T-cell (primary cell): ENCODE measurements at regions not wholly inside any gene's neighbourhood (a gene's known extent, or its start where the extent isn't known, plus 50 kb on each side); places are given as distances from the start of the nearest gene placed in this dataset.
A peak's percentile ranks its signal among the peaks of the same experiment; 100 is the strongest.

Source experiments
- ATAC-seq, 4 experiments: fragments of 200-7000 bp in 3 of 4; fragments of 150-1000 bp in 1 of 4; cut with Tn5 transposase; replicated peaks in 1 of 4; 1 replicate in 3 of 4; 2 replicates in 1 of 4; pipeline ENCODE4 v1.10.0; 2021; ENCODE audit warnings: moderate library complexity in 3 of 4, mild to moderate bottlenecking in 2 of 4, moderate number of reproducible peaks in 1 of 4
- CTCF ChIA-PET, 2 donors: fragments of 300-600 bp; sonication (Branson Sonifier 250); formaldehyde crosslinking; loops; one replicate each; lab custom pipeline; 2022; ENCODE audit warnings: antibody characterized with exemption in 2 of 2; lab: Charles Lee
- POLR2A ChIA-PET, 2 donors: fragments of 300-600 bp; sonication (Branson Sonifier 250); formaldehyde crosslinking; loops; one replicate each; lab custom pipeline; 2022; ENCODE audit warnings: antibody characterized with exemption in 2 of 2; lab: Charles Lee
- DNase-seq, 35 experiments: peaks; one replicate each; pipeline versions ENCODE4 v3.0.0 to v3.0.0-alpha.2; 2013 to 2023
- H3K27ac ChIP-seq: one replicate; pipeline ENCODE4 v1.5.1; 2013; ENCODE audit warnings: low read length
- H3K27me3 ChIP-seq, 2 experiments: replicated peaks in 1 of 2; 1 replicate in 1 of 2; 2 replicates in 1 of 2; pipeline versions ENCODE4 v1.6.1 to v1.7.0; 2013; ENCODE audit warnings: low read length in 1 of 2, mixed read lengths in 1 of 2; ENCODE audit not compliant: control insufficient read depth in 2 of 2, insufficient read depth in 2 of 2; ENCODE audit errors: extremely low read depth in 1 of 2
- H3K36me3 ChIP-seq, 2 donors: 1 replicate in 1 of 2; 2 replicates in 1 of 2; pipeline versions ENCODE4 v1.6.1 to v1.7.0; 2013; ENCODE audit warnings: low read length in 1 of 2; ENCODE audit not compliant: control insufficient read depth in 2 of 2, insufficient read depth in 1 of 2; ENCODE audit errors: extremely low read depth in 1 of 2
- H3K4me1 ChIP-seq, 2 experiments: 1 replicate in 1 of 2; 2 replicates in 1 of 2; pipeline versions ENCODE4 v1.6.1 to v1.7.0; 2013; ENCODE audit warnings: low read length in 2 of 2, mixed read lengths in 1 of 2; ENCODE audit not compliant: insufficient read depth in 2 of 2, control insufficient read depth in 1 of 2; ENCODE audit errors: extremely low read depth in 1 of 2
- H3K4me3 ChIP-seq, 2 donors: 1 replicate in 1 of 2; 2 replicates in 1 of 2; pipeline versions ENCODE4 v1.5.1 to v1.7.0; 2013; ENCODE audit warnings: mild to moderate bottlenecking in 2 of 2, low read length in 1 of 2, moderate library complexity in 1 of 2; ENCODE audit not compliant: control insufficient read depth in 1 of 2; ENCODE audit errors: extremely low read depth in 1 of 2
- H3K9me3 ChIP-seq: 2 replicates; pipeline ENCODE4 v1.7.0; 2013
- H3K27ac Mint-ChIP-seq, 2 donors: one replicate each; pipeline ENCODE4 v1.8.0; 2020 to 2021; ENCODE audit warnings: mild to moderate bottlenecking in 2 of 2, mixed read lengths in 2 of 2
- H3K27me3 Mint-ChIP-seq, 2 donors: one replicate each; pipeline ENCODE4 v1.8.0; 2021 to 2022; ENCODE audit warnings: mixed read lengths in 2 of 2
- H3K36me3 Mint-ChIP-seq: one replicate; pipeline ENCODE4 v1.8.0; 2021; ENCODE audit warnings: mixed read lengths
- H3K4me1 Mint-ChIP-seq, 3 donors: one replicate each; pipeline ENCODE4 v1.8.0; 2020 to 2022; ENCODE audit warnings: mixed read lengths in 3 of 3, mild to moderate bottlenecking in 1 of 3
- H3K4me3 Mint-ChIP-seq, 3 donors: one replicate each; pipeline ENCODE4 v1.8.0; 2020 to 2022; ENCODE audit warnings: mild to moderate bottlenecking in 3 of 3, mixed read lengths in 3 of 3, moderate library complexity in 3 of 3
- H3K9me3 Mint-ChIP-seq, 3 donors: one replicate each; pipeline ENCODE4 v1.8.0; 2020 to 2022; ENCODE audit warnings: mixed read lengths in 3 of 3
- WGBS: methylation state at CpG from one replicate; pipeline ENCODE4 v1.1.5; 2013; ENCODE audit warnings: missing lambda C conversion rate; ENCODE audit not compliant: insufficient coverage; 5-methylcytosine and 5-hydroxymethylcytosine counted together

GRCh38 chr3:127464642-127465041 lies 125.9 kb downstream of the TPRA1 start:
- H3K4me3 ChIP-seq, result no peak overlapping the region
- H3K4me1 ChIP-seq, result no peaks in the 10 kb centered on the region
- peaks cover 0 to 4% (median 0%) of the 10 kb centered on the region in 3 donors for H3K9me3 Mint-ChIP-seq
- no peaks in the 10 kb centered on the region for H3K4me1 Mint-ChIP-seq
- H3K27me3 Mint-ChIP-seq, result peaks cover 20 to 29% of the 10 kb centered on the region in 2 donors
- 72% methylated on average over 7 of the region's 7 CpGs for WGBS
- no peaks in the 10 kb centered on the region for H3K36me3 ChIP-seq
- no peak overlapping the region for H3K27ac ChIP-seq
- H3K36me3 Mint-ChIP-seq, result no peaks in the 10 kb centered on the region
- ChIA-PET POLR2A (no interaction called here), CTCF (no interaction called here)
- DNase-seq (no peak), ATAC-seq (no peak)
- no peak overlapping the region for H3K27ac Mint-ChIP-seq
- no peaks in the 10 kb centered on the region for H3K9me3 ChIP-seq
- H3K27me3 ChIP-seq, result peaks cover 0 to 36% of the 10 kb centered on the region in 2 experiments
- no peak overlapping the region for H3K4me3 Mint-ChIP-seq

GRCh38 chr3:127462111-127462655 lies 128.3 kb downstream of the TPRA1 start:
- ChIA-PET CTCF (no interaction called here), POLR2A (no interaction called here)
- peaks cover 35 to 42% of the 10 kb centered on the region in 2 donors for H3K27me3 Mint-ChIP-seq
- no peak overlapping the region for H3K27ac ChIP-seq
- no peaks in the 10 kb centered on the region for H3K4me1 ChIP-seq
- H3K4me3 ChIP-seq, result no peak overlapping the region
- H3K4me1 Mint-ChIP-seq, result peaks cover 0 to 2% (median 2%) of the 10 kb centered on the region in 3 donors
- no peak for ATAC-seq
- H3K27ac Mint-ChIP-seq, result no peak overlapping the region
- H3K9me3 ChIP-seq, result no peaks in the 10 kb centered on the region
- H3K36me3 Mint-ChIP-seq, result no peaks in the 10 kb centered on the region
- peaks cover 0 to 52% of the 10 kb centered on the region in 2 experiments for H3K27me3 ChIP-seq
- no peak overlapping the region for H3K4me3 Mint-ChIP-seq
- no peaks in the 10 kb centered on the region for H3K9me3 Mint-ChIP-seq
- no peaks in the 10 kb centered on the region for H3K36me3 ChIP-seq
- 59% methylated on average over 4 of the region's 8 CpGs for WGBS
- no peak for DNase-seq

DNA sequence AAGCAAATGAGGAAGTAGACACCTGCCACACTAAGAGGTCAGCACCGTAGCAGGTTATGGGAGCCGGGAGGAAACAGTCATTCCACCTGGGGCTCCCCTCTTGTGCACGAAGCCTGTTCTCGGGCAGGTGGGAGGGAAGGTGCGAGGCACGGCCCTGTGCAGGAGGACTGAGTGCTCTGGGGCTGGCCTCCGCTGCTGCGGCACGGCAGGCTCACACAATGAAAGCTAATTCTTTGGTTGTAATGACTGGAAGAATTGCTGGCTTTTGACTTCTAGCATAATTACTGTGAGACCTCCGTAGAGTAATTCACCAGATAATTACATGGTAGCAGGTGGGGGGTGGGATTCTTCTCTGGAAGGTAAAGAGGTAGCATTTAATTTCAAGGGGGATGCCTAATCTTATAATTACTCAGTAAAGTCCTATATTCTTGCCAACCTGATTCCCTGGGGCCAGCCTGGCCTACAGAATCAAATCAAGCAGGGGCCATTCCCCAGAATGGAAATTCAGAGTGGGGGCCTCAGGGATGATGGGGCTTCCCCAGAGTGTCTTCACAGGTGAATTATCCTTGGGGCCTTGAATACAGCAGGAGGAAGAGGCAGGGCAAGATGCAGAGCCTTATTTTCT lies 129.1 kb downstream of the TPRA1 start:
- no peaks in the 10 kb centered on the region for H3K9me3 Mint-ChIP-seq
- POLR2A ChIA-PET, result no interaction called here

GRCh38 chr3:127459891-127460290 lies 130.6 kb downstream of the TPRA1 start:
- DNase-seq (no peak), ATAC-seq (no peak)
- WGBS, result 64% methylated on average over 1 of the region's 3 CpGs
- H3K27me3 Mint-ChIP-seq, result peaks cover 52 to 57% of the 10 kb centered on the region in 2 donors
- CTCF ChIA-PET, result no interaction called here
- POLR2A ChIA-PET, result no interaction called here
- peaks cover 0 to 19% of the 10 kb centered on the region in 2 experiments for H3K4me1 ChIP-seq
- no peaks in the 10 kb centered on the region for H3K36me3 ChIP-seq
- no peak overlapping the region for H3K27ac Mint-ChIP-seq
- H3K27ac ChIP-seq, result no peak overlapping the region
- no peaks in the 10 kb centered on the region for H3K9me3 ChIP-seq
- H3K36me3 Mint-ChIP-seq, result no peaks in the 10 kb centered on the region
- no peak overlapping the region for H3K4me3 Mint-ChIP-seq
- H3K27me3 ChIP-seq, result peaks cover 0 to 63% of the 10 kb centered on the region in 2 experiments
- H3K9me3 Mint-ChIP-seq, result no peaks in the 10 kb centered on the region
- H3K4me3 ChIP-seq, result no peak overlapping the region
- peaks cover 12 to 15% (median 13%) of the 10 kb centered on the region in 3 donors for H3K4me1 Mint-ChIP-seq

More for the DNA sequence above, 129.1 kb downstream of the TPRA1 start:
- no peak for DNase-seq
- H3K36me3 ChIP-seq, result no peaks in the 10 kb centered on the region
- H3K4me3 ChIP-seq, result no peak overlapping the region
- Mint-ChIP-seq H3K27me3 (peaks cover 41 to 46% of the 10 kb centered on the region in 2 donors), H3K36me3 (no peaks in the 10 kb centered on the region), H3K4me3 (no peak overlapping the region), H3K4me1 (peaks cover 2 to 4% (median 2%) of the 10 kb centered on the region in 3 donors), H3K27ac (no peak overlapping the region)
- H3K27ac ChIP-seq, result no peak overlapping the region
- CTCF ChIA-PET, result no interaction called here
- WGBS, result 57% methylated on average over 6 of the region's 10 CpGs
- ATAC-seq, result no peak
- peaks cover 0 to 57% of the 10 kb centered on the region in 2 experiments for H3K27me3 ChIP-seq
- no peaks in the 10 kb centered on the region for H3K9me3 ChIP-seq
- H3K4me1 ChIP-seq, result peaks cover 0 to 7% of the 10 kb centered on the region in 2 experiments

DNA sequence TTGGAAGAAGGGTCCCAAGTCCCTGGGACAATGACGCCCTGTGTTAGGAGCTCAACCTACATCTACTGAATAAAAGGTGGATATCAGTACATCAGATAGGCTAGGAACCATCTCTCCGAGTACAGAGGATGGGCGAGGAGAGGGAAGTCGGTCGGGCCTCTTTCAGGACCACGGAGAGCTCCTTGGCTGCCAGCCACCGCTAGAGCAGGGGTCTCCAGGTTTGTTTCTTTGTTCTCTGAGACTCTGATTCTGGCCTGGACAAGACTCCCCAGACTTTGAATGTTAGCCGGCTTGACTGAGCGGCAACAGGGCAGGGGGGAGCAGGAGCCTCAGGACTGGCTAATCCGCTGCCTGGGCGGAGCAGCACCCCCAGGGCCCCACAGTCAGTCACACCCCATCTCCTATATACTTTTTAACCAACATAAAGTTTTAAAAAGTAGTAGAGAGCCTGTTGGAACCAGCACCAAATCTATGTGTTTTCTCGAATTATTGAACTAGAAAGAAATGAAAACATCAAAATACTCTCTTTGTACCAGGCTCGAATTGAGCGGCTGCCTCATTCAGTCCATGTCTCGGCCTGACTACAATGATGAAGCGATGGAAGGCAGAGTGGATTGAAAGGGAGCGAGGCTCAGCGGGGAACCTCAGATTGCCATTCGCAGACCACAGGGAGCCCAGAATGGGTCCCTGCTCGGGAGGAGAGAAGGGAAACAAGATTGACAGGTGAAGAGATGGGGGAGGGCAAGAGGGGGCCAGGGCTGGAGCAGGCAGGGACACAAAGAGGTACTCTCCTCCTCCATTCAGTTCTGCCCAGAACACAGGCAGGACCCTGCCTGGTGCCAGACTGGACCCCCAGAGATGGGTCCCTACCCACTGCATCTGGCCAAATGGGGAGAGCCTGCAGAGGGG lies 131.6 kb downstream of the TPRA1 start:
- 24% methylated on average over 9 of the region's 20 CpGs for WGBS

GRCh38 chr3:127457546-127458145 lies 132.9 kb downstream of the TPRA1 start:
- no peak for ATAC-seq

More for the DNA sequence above, 131.6 kb downstream of the TPRA1 start:
- Histone ChIP-seq H3K4me3 (no peak overlapping the region), H3K36me3 (no peaks in the 10 kb centered on the region), H3K27me3 (peaks cover 0 to 66% of the 10 kb centered on the region in 2 experiments), H3K4me1 (peaks cover 0 to 19% of the 10 kb centered on the region in 2 experiments), H3K9me3 (no peaks in the 10 kb centered on the region), H3K27ac (no peak overlapping the region)
- ChIA-PET CTCF (no interaction called here), POLR2A (no interaction called here)
- peaks cover 55 to 57% of the 10 kb centered on the region in 2 donors for H3K27me3 Mint-ChIP-seq
- no peaks in the 10 kb centered on the region for H3K36me3 Mint-ChIP-seq
- no peak overlapping the region for H3K4me3 Mint-ChIP-seq
- peaks cover 14 to 17% (median 14%) of the 10 kb centered on the region in 3 donors for H3K4me1 Mint-ChIP-seq
- ATAC-seq (no peak), DNase-seq (peak in 10 of 35 experiments; percentile 7 to 23 (median 12))
- H3K9me3 Mint-ChIP-seq, result no peaks in the 10 kb centered on the region
- H3K27ac Mint-ChIP-seq, result no peak overlapping the region

More at GRCh38 chr3:127457546-127458145, 132.9 kb downstream of the TPRA1 start:
- no peaks in the 10 kb centered on the region for H3K36me3 Mint-ChIP-seq
- H3K4me1 Mint-ChIP-seq, result peaks cover 14 to 17% (median 14%) of the 10 kb centered on the region in 3 donors
- H3K27ac Mint-ChIP-seq, result peak overlapping the region in 1 of 2 donors; percentile 5
- no peaks in the 10 kb centered on the region for H3K9me3 ChIP-seq
- peaks cover 58 to 65% of the 10 kb centered on the region in 2 donors for H3K27me3 Mint-ChIP-seq
- H3K27ac ChIP-seq, result no peak overlapping the region
- ChIA-PET POLR2A (no interaction called here), CTCF (no interaction called here)
- no peak for DNase-seq
- H3K27me3 ChIP-seq, result peaks cover 0 to 72% of the 10 kb centered on the region in 2 experiments
- H3K36me3 ChIP-seq, result no peaks in the 10 kb centered on the region
- H3K9me3 Mint-ChIP-seq, result no peaks in the 10 kb centered on the region
- peak overlapping the region in 1 of 3 donors; percentile 50 for H3K4me3 Mint-ChIP-seq
- H3K4me1 ChIP-seq, result peaks cover 0 to 19% of the 10 kb centered on the region in 2 experiments
- no peak overlapping the region for H3K4me3 ChIP-seq
- WGBS, result 48% methylated on average over 2 of the region's 6 CpGs
